Endothelial cell of umbilical vein (primary cell): ENCODE measurements at regions not wholly inside any gene's neighbourhood (a gene's known extent, or its start where the extent isn't known, plus 50 kb on each side); places are given as distances from the start of the nearest gene placed in this dataset.

Experiments used
- BruUV-seq: library from RNA; stranded (reverse); fragments of 400-500 nt; replicated peaks from 2 replicates; lab custom pipeline; 2021; lab: Mats Ljungman, UMichigan
- CTCF ChIA-PET: fragments of 300-600, 350-600 bp; sonication (Branson Sonifier 250); formaldehyde crosslinking; loops from one replicate; lab custom pipeline; 2021; ENCODE audit warnings: antibody characterized with exemption, inconsistent platforms; lab: Charles Lee
- POLR2A ChIA-PET: fragments of 300-600, 350-600 bp; sonication (Branson Sonifier 250); formaldehyde crosslinking; loops from one replicate; lab custom pipeline; 2021; ENCODE audit warnings: antibody characterized with exemption, inconsistent platforms; lab: Charles Lee
- DNase-seq: peaks from one replicate; pipeline ENCODE4 v3.0.0-alpha.2; 2011; ENCODE audit warnings: low read depth, low spot score
- FAIRE-seq: peaks from 2 replicates; lab custom pipeline; 2011; peaks lifted over from hg19 to GRCh38; lab: Jason Lieb, UNC
- H2AFZ ChIP-seq: 2 replicates; pipeline ENCODE4 v1.6.0; 2012; ENCODE audit warnings: low read depth, low read length, control low read depth, inconsistent platforms
- H3K27ac ChIP-seq: 2 replicates; pipeline ENCODE4 v1.5.1; 2011; ENCODE audit warnings: low read depth, mild to moderate bottlenecking, control low read depth, low read length, moderate library complexity; ENCODE audit not compliant: insufficient read depth
- H3K27me3 ChIP-seq, 2 experiments: 2 replicates each; pipeline versions ENCODE4 v1.6.0 to v1.6.1; 2011; ENCODE audit warnings: low read length in 2 of 2, mixed read lengths in 1 of 2; ENCODE audit not compliant: control insufficient read depth in 2 of 2, insufficient read depth in 2 of 2
- H3K36me3 ChIP-seq, 2 experiments: 2 replicates in 1 of 2; 3 replicates in 1 of 2; pipeline ENCODE4 v1.5.1; 2011; ENCODE audit warnings: low read length in 2 of 2, mild to moderate bottlenecking in 1 of 2, moderate library complexity in 1 of 2; ENCODE audit not compliant: control insufficient read depth in 2 of 2, insufficient read depth in 2 of 2; ENCODE audit errors: extremely low read depth in 1 of 2
- H3K4me1 ChIP-seq: 3 replicates; pipeline ENCODE4 v1.5.1; 2011; ENCODE audit warnings: mild to moderate bottlenecking, low read length; ENCODE audit not compliant: control insufficient read depth, insufficient read depth; ENCODE audit errors: extremely low read depth
- H3K4me2 ChIP-seq: 2 replicates; pipeline ENCODE4 v1.6.1; 2011; ENCODE audit warnings: low read length, control low read depth, mixed read lengths; ENCODE audit not compliant: insufficient read depth
- H3K4me3 ChIP-seq, 3 experiments: fragments of 200-600 bp in 1 of 3; sonication (generic), shearing (Covaris generic) in 1 of 3; replicated peaks in 1 of 3; 2 replicates each; pipeline ENCODE4 v1.5.1; 2011 to 2016; ENCODE audit warnings: control low read depth in 3 of 3, low read length in 3 of 3, mild to moderate bottlenecking in 2 of 3, inconsistent platforms in 1 of 3, low read depth in 1 of 3, moderate library complexity in 1 of 3; ENCODE audit not compliant: insufficient read depth in 1 of 3
- H3K79me2 ChIP-seq: 2 replicates; pipeline ENCODE4 v1.6.0; 2012; ENCODE audit warnings: low read length, inconsistent platforms; ENCODE audit not compliant: control insufficient read depth, insufficient read depth
- H3K9ac ChIP-seq: replicated peaks from 2 replicates; pipeline ENCODE3; 2011; ENCODE audit warnings: low read length, control low read depth; ENCODE audit not compliant: insufficient read depth; ENCODE audit errors: extremely low read depth
- H3K9me1 ChIP-seq: replicated peaks from 3 replicates; pipeline ENCODE4 v1.6.0; 2011; ENCODE audit warnings: mild to moderate bottlenecking, low read length; ENCODE audit not compliant: control insufficient read depth, insufficient read depth; ENCODE audit errors: extremely low read depth
- H3K9me3 ChIP-seq: replicated peaks from 2 replicates; pipeline ENCODE4 v1.5.1; 2012; ENCODE audit warnings: low read length, inconsistent platforms; ENCODE audit not compliant: control insufficient read depth, insufficient read depth
- H4K20me1 ChIP-seq: replicated peaks from 2 replicates; pipeline ENCODE3; 2011; ENCODE audit warnings: mild to moderate bottlenecking, low read length; ENCODE audit not compliant: control insufficient read depth, insufficient read depth; ENCODE audit errors: extremely low read depth
- EZH2 ChIP-seq: IDR thresholded peaks from 2 replicates; pipeline ENCODE4 v1.6.1; 2012; ENCODE audit warnings: borderline replicate concordance, low read depth, mild to moderate bottlenecking, moderate library complexity, low read length, inconsistent platforms; ENCODE audit not compliant: severe bottlenecking
- FOS ChIP-seq: IDR thresholded peaks from 2 replicates; pipeline ENCODE4 v1.6.1; 2011; ENCODE audit warnings: mild to moderate bottlenecking, low read length, moderate library complexity, borderline replicate concordance; ENCODE audit not compliant: insufficient read depth
- GATA2 ChIP-seq: IDR thresholded peaks from 2 replicates; pipeline ENCODE4 v1.7.0; 2011; ENCODE audit warnings: low read depth, mild to moderate bottlenecking, moderate library complexity, mixed read lengths, low read length; ENCODE audit not compliant: insufficient read length, insufficient read depth
- JUN ChIP-seq: IDR thresholded peaks from 2 replicates; pipeline ENCODE4 v1.6.1; 2011; ENCODE audit warnings: borderline replicate concordance, low read depth; ENCODE audit not compliant: insufficient read length, insufficient read depth
- MYC ChIP-seq: IDR thresholded peaks from one replicate; pipeline ENCODE4 v1.6.1; 2011; ENCODE audit warnings: mild to moderate bottlenecking, low read depth, low read length
- POLR2A ChIP-seq: IDR thresholded peaks from 2 replicates; pipeline ENCODE4 v1.6.1; 2012; ENCODE audit warnings: low read depth, mild to moderate bottlenecking, control low read depth, low read length
- POLR2AphosphoS5 ChIP-seq: IDR thresholded peaks from 2 replicates; pipeline ENCODE4 v1.6.1; 2012; ENCODE audit warnings: low read depth, mild to moderate bottlenecking, control low read depth, low read length, moderate library complexity; ENCODE audit not compliant: insufficient read depth
- dilution Hi-C: fragments of 300-500 bp; cut with MboI; formaldehyde crosslinking; loops from one replicate; pipeline ENCODE4 v1.15.0; 2019; ENCODE audit warnings: low sequenced_read_pairs; ENCODE audit not compliant: extremely low pct_ligation_motif_present
- intact Hi-C: fragments of 100-400 bp; cut with micrococcal nuclease; formaldehyde crosslinking; loops from one replicate; pipeline ENCODE4 v1.10.0; 2022
- TF ChIP-seq, protein P1 (sequence below), 2 donors: IDR thresholded peaks; 1 replicate in 1 of 2; 2 replicates in 1 of 2; pipeline ENCODE4 v1.5.1; 2011; ENCODE audit warnings: low read length in 2 of 2, mild to moderate bottlenecking in 2 of 2, moderate library complexity in 2 of 2, control low read depth in 1 of 2, inconsistent platforms in 1 of 2, low read depth in 1 of 2; ENCODE audit not compliant: insufficient read depth in 1 of 2; ENCODE audit errors: extremely low read depth in 1 of 2
- TF ChIP-seq, protein P2 (sequence below): IDR thresholded peaks from 2 replicates; pipeline ENCODE4 v1.6.1; 2011; ENCODE audit not compliant: insufficient read depth, insufficient read length

DNA sequence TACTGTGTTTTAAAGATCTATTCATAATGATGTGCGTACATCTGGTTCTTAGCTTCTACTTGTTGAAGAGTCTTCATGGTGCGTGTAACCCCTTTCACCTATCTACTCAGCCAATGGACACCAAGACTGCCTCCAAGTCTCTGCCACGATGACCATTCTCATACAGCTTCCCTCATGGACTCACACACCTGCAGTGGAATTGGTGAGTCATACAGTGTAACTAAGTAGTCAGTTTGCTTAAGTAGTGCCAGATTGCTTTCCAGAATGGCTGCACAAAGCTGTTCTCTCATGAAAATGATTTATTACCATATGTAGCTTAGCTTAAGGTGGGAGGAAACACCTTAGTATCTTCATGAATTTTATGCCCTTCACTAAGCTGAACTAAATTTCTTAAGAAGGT, 112.3 kb downstream of the AKAP11 start:
- Histone ChIP-seq H3K4me3 (no peak overlapping the region), H3K79me2 (no peaks in the 10 kb centered on the region), H3K4me1 (no peaks in the 10 kb centered on the region), H3K27ac (no peak overlapping the region), H3K9me3 (no peaks in the 10 kb centered on the region), H2AFZ (no peak overlapping the region), H3K9ac (no peak overlapping the region), H4K20me1 (no peaks in the 10 kb centered on the region), H3K27me3 (no peaks in the 10 kb centered on the region), H3K9me1 (no peaks in the 10 kb centered on the region), H3K36me3 (no peaks in the 10 kb centered on the region), H3K4me2 (no peak overlapping the region)
- TF ChIP-seq FOS = no peak
- TF ChIP-seq JUN = no peak
- TF ChIP-seq POLR2A = no peak
- TF ChIP-seq MYC = no peak
- TF ChIP-seq EZH2 = no peak
- no peak for TF ChIP-seq POLR2AphosphoS5
- no peak for TF ChIP-seq GATA2
- TF ChIP-seq, protein P1, sequence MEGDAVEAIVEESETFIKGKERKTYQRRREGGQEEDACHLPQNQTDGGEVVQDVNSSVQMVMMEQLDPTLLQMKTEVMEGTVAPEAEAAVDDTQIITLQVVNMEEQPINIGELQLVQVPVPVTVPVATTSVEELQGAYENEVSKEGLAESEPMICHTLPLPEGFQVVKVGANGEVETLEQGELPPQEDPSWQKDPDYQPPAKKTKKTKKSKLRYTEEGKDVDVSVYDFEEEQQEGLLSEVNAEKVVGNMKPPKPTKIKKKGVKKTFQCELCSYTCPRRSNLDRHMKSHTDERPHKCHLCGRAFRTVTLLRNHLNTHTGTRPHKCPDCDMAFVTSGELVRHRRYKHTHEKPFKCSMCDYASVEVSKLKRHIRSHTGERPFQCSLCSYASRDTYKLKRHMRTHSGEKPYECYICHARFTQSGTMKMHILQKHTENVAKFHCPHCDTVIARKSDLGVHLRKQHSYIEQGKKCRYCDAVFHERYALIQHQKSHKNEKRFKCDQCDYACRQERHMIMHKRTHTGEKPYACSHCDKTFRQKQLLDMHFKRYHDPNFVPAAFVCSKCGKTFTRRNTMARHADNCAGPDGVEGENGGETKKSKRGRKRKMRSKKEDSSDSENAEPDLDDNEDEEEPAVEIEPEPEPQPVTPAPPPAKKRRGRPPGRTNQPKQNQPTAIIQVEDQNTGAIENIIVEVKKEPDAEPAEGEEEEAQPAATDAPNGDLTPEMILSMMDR (IDR thresholded peaks at IDR 0.05; ENCODE audit: extremely low read depth in 1 of 2, insufficient read depth in 1 of 2, low read depth in 1 of 2, low read length in 2 of 2) = no peak
- TF ChIP-seq, protein P2, sequence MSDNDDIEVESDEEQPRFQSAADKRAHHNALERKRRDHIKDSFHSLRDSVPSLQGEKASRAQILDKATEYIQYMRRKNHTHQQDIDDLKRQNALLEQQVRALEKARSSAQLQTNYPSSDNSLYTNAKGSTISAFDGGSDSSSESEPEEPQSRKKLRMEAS = no peak
- DNase-seq = no peak
- no peak for FAIRE-seq
- no TSS peak for BruUV-seq
- ChIA-PET POLR2A (no interaction called here), CTCF (interaction anchor here (1.3 kb wide), 1 partner anchor 11 kb away, joined by 3 read pairs; no protein-coding TSS in a partner anchor)
- dilution Hi-C loops = no loop called here
- intact Hi-C loops = no loop called here
